ENCODE measurements at regions not wholly inside any gene's neighbourhood (a gene's known extent, or its start where the extent isn't known, plus 50 kb on each side); places are given as distances from the start of the nearest gene placed in this dataset.
A peak's percentile ranks its signal among the peaks of the same experiment; 100 is the strongest.

DNA sequence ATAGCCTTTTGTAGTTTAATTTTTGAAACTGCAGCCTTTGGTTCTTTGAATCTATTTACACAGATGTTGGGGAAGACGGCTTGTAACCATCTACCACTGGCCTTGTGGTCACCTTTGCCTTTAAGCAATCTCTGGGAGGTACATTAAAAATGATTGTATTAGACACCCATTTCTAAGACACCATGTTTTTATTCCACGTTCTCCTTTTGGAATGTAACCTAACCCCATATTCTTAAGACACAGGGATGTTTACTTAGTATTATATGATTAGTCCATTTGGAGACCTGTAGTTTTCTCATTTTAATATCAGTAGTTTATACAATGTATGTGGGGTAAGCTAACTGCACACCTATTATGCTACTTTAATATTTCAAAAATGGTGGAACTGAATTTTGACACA, 175.1 kb upstream of the PLSCR5 start:
- WGBS, 2 experiments (ENCODE audit: extremely low coverage in 2 of 2, insufficient read length in 1 of 2) = no CpG with 5 or more reads among the region's 2 CpGs
- Histone ChIP-seq H2BK120ac (ENCODE audit: low read depth, low read length) (no peak overlapping the region), H3K27ac (ENCODE audit: insufficient read depth, low read length) (no peak overlapping the region), H3K18ac (ENCODE audit: low read depth, low read length) (no peak overlapping the region), H3K23ac (ENCODE audit: low read depth, low read length) (no peak overlapping the region), H3K56ac (ENCODE audit: extremely low read depth, insufficient read depth, low read length) (no peak overlapping the region), H3K9ac (ENCODE audit: low read depth, low read length) (no peak overlapping the region), H2BK5ac (ENCODE audit: low read depth, low read length, poor library complexity, severe bottlenecking) (no peak overlapping the region), H3K4me3 (ENCODE audit: insufficient read depth, low read depth, low read length) (no peak overlapping the region), H3K4me1 (ENCODE audit: control insufficient read depth, insufficient read depth, low read length) (no peaks in the 10 kb centered on the region), H4K8ac (ENCODE audit: low read depth in 2 of 2, low read length in 2 of 2) (no peak overlapping the region), H3K14ac (replicated peaks; ENCODE audit: low read depth, low read length) (no peak overlapping the region), H3K9me3 (ENCODE audit: control insufficient read depth, insufficient read depth, low read length) (no peaks in the 10 kb centered on the region), H4K5ac (ENCODE audit: low read depth, low read length) (no peak overlapping the region), H2BK15ac (ENCODE audit: low read depth, low read length) (no peak overlapping the region), H2BK20ac (ENCODE audit: low read depth, low read length) (no peak overlapping the region), H3K79me1 (ENCODE audit: low read depth in 1 of 2, low read length in 2 of 2) (no peaks in the 10 kb centered on the region), H4K91ac (ENCODE audit: insufficient read depth, low read depth, low read length) (no peak overlapping the region), H4K20me1 (ENCODE audit: insufficient read depth, low read length) (no peaks in the 10 kb centered on the region), H2AK9ac (replicated peaks; ENCODE audit: low read depth, low read length, poor library complexity) (no peak overlapping the region), H2AK5ac (ENCODE audit: low read depth, low read length) (no peak overlapping the region), H3K27me3 (ENCODE audit: control insufficient read depth, insufficient read depth, low read length) (no peaks in the 10 kb centered on the region), H2AFZ (replicated peaks; ENCODE audit: low read length, poor library complexity) (no peak overlapping the region), H3K9me1 (ENCODE audit: insufficient read depth, low read length) (no peaks in the 10 kb centered on the region), H3K4ac (ENCODE audit: low read depth, low read length) (no peak overlapping the region), H3K36me3 (ENCODE audit: control insufficient read depth, insufficient read depth, low read length) (no peaks in the 10 kb centered on the region), H3K4me2 (ENCODE audit: low read depth, low read length) (no peak overlapping the region)
- ChIA-PET POLR2A (ENCODE audit: unreplicated experiment) (no interaction called here), CTCF (no interaction called here)
- DNase-seq (peak; percentile 28), ATAC-seq (ENCODE audit: low read depth) (no peak)
- in situ Hi-C loops (cut with MboI; ENCODE audit: low sequenced_read_pairs) (no loop called here), intact Hi-C loops (cut with micrococcal nuclease) (no loop called here), dilution Hi-C loops (cut with HindIII; ENCODE audit: low sequenced_read_pairs, unreplicated experiment) (no loop called here)
- BruUV-seq (replicated peaks) = no TSS peak
- TF ChIP-seq CHD1 (IDR thresholded peaks at IDR 0.05; ENCODE audit: low read depth, low read length) = no peak
- no peak for TF ChIP-seq RAD21 (IDR thresholded peaks at IDR 0.05; ENCODE audit: low read length)
- TF ChIP-seq FOS (IDR thresholded peaks at IDR 0.05; ENCODE audit: low read depth, low read length) = no peak
- no peak for TF ChIP-seq SMC3 (IDR thresholded peaks at IDR 0.05; ENCODE audit: low read depth, low read length)
- no peak for TF ChIP-seq MXI1 (IDR thresholded peaks at IDR 0.05; ENCODE audit: borderline replicate concordance, low read depth, low read length)
- TF ChIP-seq POLR2A (IDR thresholded peaks at IDR 0.05; ENCODE audit: low read depth, low read length) = no peak
- TF ChIP-seq NFE2L2 (IDR thresholded peaks at IDR 0.05; ENCODE audit: low read depth, low read length) = no peak
- TF ChIP-seq, protein P1, sequence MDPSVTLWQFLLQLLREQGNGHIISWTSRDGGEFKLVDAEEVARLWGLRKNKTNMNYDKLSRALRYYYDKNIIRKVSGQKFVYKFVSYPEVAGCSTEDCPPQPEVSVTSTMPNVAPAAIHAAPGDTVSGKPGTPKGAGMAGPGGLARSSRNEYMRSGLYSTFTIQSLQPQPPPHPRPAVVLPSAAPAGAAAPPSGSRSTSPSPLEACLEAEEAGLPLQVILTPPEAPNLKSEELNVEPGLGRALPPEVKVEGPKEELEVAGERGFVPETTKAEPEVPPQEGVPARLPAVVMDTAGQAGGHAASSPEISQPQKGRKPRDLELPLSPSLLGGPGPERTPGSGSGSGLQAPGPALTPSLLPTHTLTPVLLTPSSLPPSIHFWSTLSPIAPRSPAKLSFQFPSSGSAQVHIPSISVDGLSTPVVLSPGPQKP (IDR thresholded peaks at IDR 0.05; ENCODE audit: borderline replicate concordance, low read depth, low read length) = no peak
- TF ChIP-seq, protein P2, sequence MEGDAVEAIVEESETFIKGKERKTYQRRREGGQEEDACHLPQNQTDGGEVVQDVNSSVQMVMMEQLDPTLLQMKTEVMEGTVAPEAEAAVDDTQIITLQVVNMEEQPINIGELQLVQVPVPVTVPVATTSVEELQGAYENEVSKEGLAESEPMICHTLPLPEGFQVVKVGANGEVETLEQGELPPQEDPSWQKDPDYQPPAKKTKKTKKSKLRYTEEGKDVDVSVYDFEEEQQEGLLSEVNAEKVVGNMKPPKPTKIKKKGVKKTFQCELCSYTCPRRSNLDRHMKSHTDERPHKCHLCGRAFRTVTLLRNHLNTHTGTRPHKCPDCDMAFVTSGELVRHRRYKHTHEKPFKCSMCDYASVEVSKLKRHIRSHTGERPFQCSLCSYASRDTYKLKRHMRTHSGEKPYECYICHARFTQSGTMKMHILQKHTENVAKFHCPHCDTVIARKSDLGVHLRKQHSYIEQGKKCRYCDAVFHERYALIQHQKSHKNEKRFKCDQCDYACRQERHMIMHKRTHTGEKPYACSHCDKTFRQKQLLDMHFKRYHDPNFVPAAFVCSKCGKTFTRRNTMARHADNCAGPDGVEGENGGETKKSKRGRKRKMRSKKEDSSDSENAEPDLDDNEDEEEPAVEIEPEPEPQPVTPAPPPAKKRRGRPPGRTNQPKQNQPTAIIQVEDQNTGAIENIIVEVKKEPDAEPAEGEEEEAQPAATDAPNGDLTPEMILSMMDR (conservative IDR thresholded peaks at IDR 0.05; ENCODE audit: low read depth, low read length) = no peak
- TF ChIP-seq MAZ (IDR thresholded peaks at IDR 0.05; ENCODE audit: borderline replicate concordance, low read depth, low read length) = no peak
- TF ChIP-seq MAFK (IDR thresholded peaks at IDR 0.05; ENCODE audit: low read depth, low read length) = no peak
- TF ChIP-seq, protein P3, sequence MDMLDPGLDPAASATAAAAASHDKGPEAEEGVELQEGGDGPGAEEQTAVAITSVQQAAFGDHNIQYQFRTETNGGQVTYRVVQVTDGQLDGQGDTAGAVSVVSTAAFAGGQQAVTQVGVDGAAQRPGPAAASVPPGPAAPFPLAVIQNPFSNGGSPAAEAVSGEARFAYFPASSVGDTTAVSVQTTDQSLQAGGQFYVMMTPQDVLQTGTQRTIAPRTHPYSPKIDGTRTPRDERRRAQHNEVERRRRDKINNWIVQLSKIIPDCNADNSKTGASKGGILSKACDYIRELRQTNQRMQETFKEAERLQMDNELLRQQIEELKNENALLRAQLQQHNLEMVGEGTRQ (IDR thresholded peaks at IDR 0.05; ENCODE audit: low read depth, low read length) = no peak
